GM20000 (cell line): ENCODE measurements at regions not wholly inside any gene's neighbourhood (a gene's known extent, or its start where the extent isn't known, plus 50 kb on each side); places are given as distances from the start of the nearest gene placed in this dataset.

Experiments
- DNase-seq: peaks from one replicate; pipeline ENCODE4 v3.0.0; 2012; ENCODE audit warnings: low spot score
- TF ChIP-seq, protein P1 (sequence below): IDR thresholded peaks from 2 replicates; pipeline ENCODE4 v1.5.1; 2012; ENCODE audit warnings: mild to moderate bottlenecking, control low read depth; ENCODE audit errors: extremely low read depth, missing control alignments

DNA sequence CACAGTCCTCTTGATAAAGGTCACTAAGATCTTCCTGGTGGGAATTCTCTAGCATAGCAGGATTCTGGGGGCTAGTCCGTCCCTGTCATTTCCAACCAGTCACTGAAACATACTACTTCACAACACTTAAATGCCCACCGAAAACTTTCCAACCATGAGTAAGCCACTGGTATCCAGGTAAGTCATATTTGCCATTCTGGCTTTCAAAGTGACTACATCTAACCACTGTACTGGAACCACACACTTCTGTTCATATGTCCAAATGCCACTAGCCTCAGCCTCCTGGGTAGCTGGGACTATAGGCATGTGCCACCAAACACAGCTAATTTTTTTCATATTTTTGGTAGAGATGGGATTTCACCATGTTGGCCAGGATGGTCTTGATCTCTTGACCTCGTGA, 64.3 kb upstream of the VANGL1 start:
- DNase-seq: no peak
- TF ChIP-seq, protein P1, sequence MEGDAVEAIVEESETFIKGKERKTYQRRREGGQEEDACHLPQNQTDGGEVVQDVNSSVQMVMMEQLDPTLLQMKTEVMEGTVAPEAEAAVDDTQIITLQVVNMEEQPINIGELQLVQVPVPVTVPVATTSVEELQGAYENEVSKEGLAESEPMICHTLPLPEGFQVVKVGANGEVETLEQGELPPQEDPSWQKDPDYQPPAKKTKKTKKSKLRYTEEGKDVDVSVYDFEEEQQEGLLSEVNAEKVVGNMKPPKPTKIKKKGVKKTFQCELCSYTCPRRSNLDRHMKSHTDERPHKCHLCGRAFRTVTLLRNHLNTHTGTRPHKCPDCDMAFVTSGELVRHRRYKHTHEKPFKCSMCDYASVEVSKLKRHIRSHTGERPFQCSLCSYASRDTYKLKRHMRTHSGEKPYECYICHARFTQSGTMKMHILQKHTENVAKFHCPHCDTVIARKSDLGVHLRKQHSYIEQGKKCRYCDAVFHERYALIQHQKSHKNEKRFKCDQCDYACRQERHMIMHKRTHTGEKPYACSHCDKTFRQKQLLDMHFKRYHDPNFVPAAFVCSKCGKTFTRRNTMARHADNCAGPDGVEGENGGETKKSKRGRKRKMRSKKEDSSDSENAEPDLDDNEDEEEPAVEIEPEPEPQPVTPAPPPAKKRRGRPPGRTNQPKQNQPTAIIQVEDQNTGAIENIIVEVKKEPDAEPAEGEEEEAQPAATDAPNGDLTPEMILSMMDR: no peak

- TF ChIP-seq, protein P1: no peak
Observed at GRCh38 chr1:115575661-115576060, 66.1 kb upstream of the VANGL1 start.

GRCh38 chr1:115572710-115573109, 69.1 kb upstream of the VANGL1 start:
- DNase-seq: no peak
- TF ChIP-seq, protein P1: no peak

More at GRCh38 chr1:115575661-115576060, 66.1 kb upstream of the VANGL1 start:
- DNase-seq: no peak

DNA sequence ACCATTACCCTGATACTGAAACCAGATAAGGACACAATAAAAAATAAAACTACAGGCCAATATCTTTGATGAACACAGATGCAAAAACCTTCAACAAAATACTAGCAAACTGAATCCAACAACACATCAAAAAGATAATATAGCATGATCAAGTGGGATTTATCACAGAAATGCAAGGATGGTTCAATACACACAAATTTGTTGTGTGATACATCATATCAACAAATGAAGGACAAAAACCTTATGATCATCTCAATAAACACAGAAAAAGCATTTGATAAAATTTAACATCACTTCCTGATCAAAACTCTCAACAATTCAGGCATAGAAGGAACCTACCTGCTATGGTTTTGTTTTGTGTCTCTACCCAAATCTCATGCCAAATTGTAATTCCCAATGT, 74.3 kb upstream of the VANGL1 start:
- no peak for DNase-seq
- TF ChIP-seq, protein P1: no peak

DNA sequence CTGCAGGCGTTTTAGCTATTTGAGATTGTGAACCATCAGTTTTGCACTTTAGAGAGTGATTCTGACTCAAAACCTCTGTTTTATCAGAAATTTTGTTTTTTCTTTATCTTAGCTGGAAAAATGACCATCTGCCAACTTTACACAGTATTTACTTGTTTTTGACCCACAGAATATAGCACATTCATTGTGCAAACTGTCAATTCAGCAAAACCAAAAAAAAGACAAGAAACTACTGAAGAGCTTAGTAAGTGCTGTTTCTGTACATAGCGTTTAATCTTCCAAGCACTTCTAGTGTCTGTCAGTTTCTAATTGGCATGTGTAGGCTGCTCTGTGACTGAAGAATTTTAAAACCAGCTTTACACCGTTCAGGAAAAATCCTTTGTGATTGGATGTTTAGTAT, 76.0 kb upstream of the VANGL1 start:
- no peak for DNase-seq
- TF ChIP-seq, protein P1: no peak

GRCh38 chr1:115565353-115565752, 76.4 kb upstream of the VANGL1 start:
- TF ChIP-seq, protein P1: no peak
- no peak for DNase-seq

DNA sequence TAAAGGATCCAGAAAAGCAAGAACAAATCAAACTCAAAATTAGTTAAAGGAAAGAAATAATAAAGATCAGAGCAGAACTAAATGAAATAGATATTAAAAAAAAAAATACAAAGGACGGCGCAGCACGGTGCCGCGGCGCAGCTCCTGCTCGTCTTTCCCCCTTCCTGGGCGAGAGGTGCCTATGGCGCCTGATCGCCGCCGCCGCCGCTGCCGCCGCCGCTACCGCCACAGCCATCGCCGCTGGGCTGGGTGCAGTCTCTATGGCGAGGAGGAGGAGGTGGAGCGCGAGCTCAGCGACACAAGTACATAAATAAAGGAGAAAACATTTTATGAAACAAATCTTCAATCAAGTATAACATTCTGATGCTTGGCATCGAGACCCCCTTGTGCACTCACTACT, 77.6 kb upstream of the VANGL1 start:
- TF ChIP-seq, protein P1: no peak
- no peak for DNase-seq
